ENCODE measurements at regions not wholly inside any gene's neighbourhood (a gene's known extent, or its start where the extent isn't known, plus 50 kb on each side); places are given as distances from the start of the nearest gene placed in this dataset.

- no peak for TF ChIP-seq CTCF (IDR thresholded peaks at IDR 0.05; ENCODE audit: extremely low read depth, insufficient read depth, missing control alignments)
- in situ Hi-C loops (cut with MboI; ENCODE audit: low pct_unique_long_range_greater_than_20kb, low sequenced_read_pairs, unreplicated experiment): no loop called here
- no peak for DNase-seq (ENCODE audit: low spot score)
These were observed 129.7 kb upstream of the SMAD1 start for GRCh38 chr4:145351922-145352321.

- TF ChIP-seq CTCF (IDR thresholded peaks at IDR 0.05; ENCODE audit: extremely low read depth, insufficient read depth, missing control alignments): no peak
- in situ Hi-C loops (cut with MboI; ENCODE audit: low pct_unique_long_range_greater_than_20kb, low sequenced_read_pairs, unreplicated experiment): no loop called here
- DNase-seq (ENCODE audit: low spot score): no peak
These were observed 130.5 kb upstream of the SMAD1 start for GRCh38 chr4:145351162-145351561.

- no peak for TF ChIP-seq CTCF (IDR thresholded peaks at IDR 0.05; ENCODE audit: extremely low read depth, insufficient read depth, missing control alignments)
- in situ Hi-C loops (cut with MboI; ENCODE audit: low pct_unique_long_range_greater_than_20kb, low sequenced_read_pairs, unreplicated experiment): no loop called here
- no peak for DNase-seq (ENCODE audit: low spot score)
These were observed 133.4 kb upstream of the SMAD1 start for GRCh38 chr4:145348291-145348690.

GRCh38 chr4:145347684-145348083 lies 134.0 kb upstream of the SMAD1 start:
- no peak for TF ChIP-seq CTCF (IDR thresholded peaks at IDR 0.05; ENCODE audit: extremely low read depth, insufficient read depth, missing control alignments)
- in situ Hi-C loops (cut with MboI; ENCODE audit: low pct_unique_long_range_greater_than_20kb, low sequenced_read_pairs, unreplicated experiment): no loop called here
- DNase-seq (ENCODE audit: low spot score): no peak

- in situ Hi-C loops (cut with MboI; ENCODE audit: low pct_unique_long_range_greater_than_20kb, low sequenced_read_pairs, unreplicated experiment): no loop called here
- DNase-seq (ENCODE audit: low spot score): no peak
These were observed 135.6 kb upstream of the SMAD1 start for GRCh38 chr4:145346081-145346480.

GRCh38 chr4:145345401-145345800 lies 136.3 kb upstream of the SMAD1 start:
- in situ Hi-C loops (cut with MboI; ENCODE audit: low pct_unique_long_range_greater_than_20kb, low sequenced_read_pairs, unreplicated experiment): no loop called here
- DNase-seq (ENCODE audit: low spot score): no peak
- TF ChIP-seq CTCF (IDR thresholded peaks at IDR 0.05; ENCODE audit: extremely low read depth, insufficient read depth, missing control alignments): no peak

More at GRCh38 chr4:145346081-145346480, 135.6 kb upstream of the SMAD1 start:
- no peak for TF ChIP-seq CTCF (IDR thresholded peaks at IDR 0.05; ENCODE audit: extremely low read depth, insufficient read depth, missing control alignments)

- TF ChIP-seq CTCF (IDR thresholded peaks at IDR 0.05; ENCODE audit: extremely low read depth, insufficient read depth, missing control alignments): no peak
- no peak for DNase-seq (ENCODE audit: low spot score)
- in situ Hi-C loops (cut with MboI; ENCODE audit: low pct_unique_long_range_greater_than_20kb, low sequenced_read_pairs, unreplicated experiment): no loop called here
These were observed 140.3 kb upstream of the SMAD1 start for GRCh38 chr4:145341381-145341780.
